ENCODE measurements at regions not wholly inside any gene's neighbourhood (a gene's known extent, or its start where the extent isn't known, plus 50 kb on each side); places are given as distances from the start of the nearest gene placed in this dataset.
"Not testable (repeated sequence)": the region's sequence is repeated elsewhere in the genome, so short reads cannot be mapped to it uniquely, and the experiment has no call there.

- no peak for DNase-seq (ENCODE audit: low read depth)
Observed at GRCh38 chr2:21194147-21194546, 70.4 kb downstream of the TDRD15 start.

GRCh38 chr2:21194858-21195271 lies 71.1 kb downstream of the TDRD15 start:
- DNase-seq (ENCODE audit: low read depth): no peak

GRCh38 chr2:21195326-21195725 lies 71.6 kb downstream of the TDRD15 start:
- no peak for DNase-seq (ENCODE audit: low read depth)

- no peak for DNase-seq (ENCODE audit: low read depth)
Observed at GRCh38 chr2:21198637-21199036, 74.9 kb downstream of the TDRD15 start.

GRCh38 chr2:21203976-21204375 lies 80.2 kb downstream of the TDRD15 start:
- no peak for DNase-seq (ENCODE audit: low read depth)

- not testable (repeated sequence) for DNase-seq (ENCODE audit: low read depth)
Observed at GRCh38 chr2:21214085-21214484, 90.3 kb downstream of the TDRD15 start.

GRCh38 chr2:21217442-21217841 lies 93.7 kb downstream of the TDRD15 start:
- DNase-seq (ENCODE audit: low read depth): no peak

- DNase-seq (ENCODE audit: low read depth): no peak
Observed at GRCh38 chr2:21220930-21221329, 97.2 kb downstream of the TDRD15 start.

- DNase-seq (ENCODE audit: low read depth): no peak
Observed at GRCh38 chr2:21223618-21224017, 99.8 kb downstream of the TDRD15 start.

GRCh38 chr2:21228041-21228895 lies 104.5 kb downstream of the TDRD15 start:
- no peak for DNase-seq (ENCODE audit: low read depth)

- DNase-seq (ENCODE audit: low read depth): no peak
Observed at GRCh38 chr2:21229302-21229701, 105.5 kb downstream of the TDRD15 start.

- DNase-seq (ENCODE audit: low read depth): no peak
Observed at GRCh38 chr2:21230140-21230539, 106.4 kb downstream of the TDRD15 start.

GRCh38 chr2:21231985-21232384 lies 108.2 kb downstream of the TDRD15 start:
- DNase-seq (ENCODE audit: low read depth): no peak

GRCh38 chr2:21233194-21233593 lies 109.4 kb downstream of the TDRD15 start:
- DNase-seq (ENCODE audit: low read depth): no peak

- DNase-seq (ENCODE audit: low read depth): no peak
Observed at GRCh38 chr2:21234001-21234400, 110.2 kb downstream of the TDRD15 start.

GRCh38 chr2:21234464-21235120 lies 110.8 kb downstream of the TDRD15 start:
- DNase-seq (ENCODE audit: low read depth): no peak

GRCh38 chr2:21239749-21240148 lies 116.0 kb downstream of the TDRD15 start:
- DNase-seq (ENCODE audit: low read depth): not testable (repeated sequence)

GRCh38 chr2:21244161-21244560 lies 120.4 kb downstream of the TDRD15 start:
- no peak for DNase-seq (ENCODE audit: low read depth)

GRCh38 chr2:21245565-21245964 lies 121.8 kb downstream of the TDRD15 start:
- DNase-seq (ENCODE audit: low read depth): no peak

- DNase-seq (ENCODE audit: low read depth): no peak
Observed at GRCh38 chr2:21249367-21249766, 125.6 kb downstream of the TDRD15 start.

GRCh38 chr2:21250673-21251072 lies 126.9 kb downstream of the TDRD15 start:
- no peak for DNase-seq (ENCODE audit: low read depth)

- no peak for DNase-seq (ENCODE audit: low read depth)
Observed at GRCh38 chr2:21251216-21251980, 127.6 kb downstream of the TDRD15 start.

Measured in activated T-cell treated with anti-CD3 and anti-CD28 coated beads for 24 hours (primary cell).